CD8-positive, alpha-beta memory T cell (primary cell): ENCODE measurements at regions not wholly inside any gene's neighbourhood (a gene's known extent, or its start where the extent isn't known, plus 50 kb on each side); places are given as distances from the start of the nearest gene placed in this dataset.

Source experiments
- CTCF ChIA-PET: fragments of 350-600 bp; sonication (Branson Sonifier 250); formaldehyde crosslinking; loops from one replicate; lab custom pipeline; 2021; ENCODE audit warnings: antibody characterized with exemption; lab: Charles Lee
- POLR2A ChIA-PET: fragments of 350-600 bp; sonication (Branson Sonifier 250); formaldehyde crosslinking; loops from one replicate; lab custom pipeline; 2021; ENCODE audit warnings: antibody characterized with exemption; lab: Charles Lee
- DNase-seq, 5 donors: peaks; one replicate each; pipeline versions ENCODE4 v3.0.0 to v3.0.0-alpha.2; 2020 to 2022; ENCODE audit warnings: mixed read lengths in 1 of 5
- H3K27ac ChIP-seq: one replicate; pipeline ENCODE4 v1.7.0; 2013; ENCODE audit warnings: low read depth, mild to moderate bottlenecking, low read length, moderate library complexity
- H3K27me3 ChIP-seq: 2 replicates; pipeline ENCODE4 v1.7.0; 2013; ENCODE audit warnings: low read length, mild to moderate bottlenecking; ENCODE audit not compliant: insufficient read depth, poor library complexity, severe bottlenecking
- H3K36me3 ChIP-seq: 2 replicates; pipeline ENCODE4 v1.7.0; 2013; ENCODE audit warnings: mild to moderate bottlenecking, low read length, moderate library complexity; ENCODE audit not compliant: insufficient read depth
- H3K4me1 ChIP-seq: 2 replicates; pipeline ENCODE4 v1.7.0; 2013; ENCODE audit warnings: mild to moderate bottlenecking, low read length, moderate library complexity; ENCODE audit not compliant: insufficient read depth
- H3K4me3 ChIP-seq: 2 replicates; pipeline ENCODE4 v1.7.0; 2013; ENCODE audit warnings: mild to moderate bottlenecking, low read length
- H3K9me3 ChIP-seq: 2 replicates; pipeline ENCODE4 v1.7.0; 2013; ENCODE audit warnings: mild to moderate bottlenecking, low read length
- H3K27ac Mint-ChIP-seq, 8 donors: one replicate each; pipeline ENCODE4 v1.8.0; 2020 to 2021; ENCODE audit warnings: mixed read lengths in 8 of 8, mild to moderate bottlenecking in 6 of 8, inconsistent platforms in 3 of 8, moderate library complexity in 3 of 8
- H3K27me3 Mint-ChIP-seq, 2 donors: one replicate each; pipeline ENCODE4 v1.8.0; 2020 to 2021; ENCODE audit warnings: mixed read lengths in 2 of 2, mild to moderate bottlenecking in 1 of 2, moderate library complexity in 1 of 2
- H3K36me3 Mint-ChIP-seq, 3 donors: one replicate each; pipeline ENCODE4 v1.8.0; 2020 to 2021; ENCODE audit warnings: mixed read lengths in 3 of 3, inconsistent platforms in 1 of 3, mild to moderate bottlenecking in 1 of 3
- H3K4me1 Mint-ChIP-seq, 3 donors: one replicate each; pipeline ENCODE4 v1.8.0; 2020 to 2021; ENCODE audit warnings: mixed read lengths in 3 of 3, inconsistent platforms in 1 of 3, mild to moderate bottlenecking in 1 of 3
- H3K4me3 Mint-ChIP-seq, 7 donors: one replicate each; pipeline ENCODE4 v1.8.0; 2020 to 2021; ENCODE audit warnings: mixed read lengths in 7 of 7, mild to moderate bottlenecking in 6 of 7, moderate library complexity in 4 of 7, inconsistent platforms in 2 of 7
- H3K9me3 Mint-ChIP-seq, 5 donors: one replicate each; pipeline ENCODE4 v1.8.0; 2020 to 2022; ENCODE audit warnings: mixed read lengths in 5 of 5, mild to moderate bottlenecking in 3 of 5, moderate library complexity in 2 of 5, inconsistent platforms in 1 of 5

DNA sequence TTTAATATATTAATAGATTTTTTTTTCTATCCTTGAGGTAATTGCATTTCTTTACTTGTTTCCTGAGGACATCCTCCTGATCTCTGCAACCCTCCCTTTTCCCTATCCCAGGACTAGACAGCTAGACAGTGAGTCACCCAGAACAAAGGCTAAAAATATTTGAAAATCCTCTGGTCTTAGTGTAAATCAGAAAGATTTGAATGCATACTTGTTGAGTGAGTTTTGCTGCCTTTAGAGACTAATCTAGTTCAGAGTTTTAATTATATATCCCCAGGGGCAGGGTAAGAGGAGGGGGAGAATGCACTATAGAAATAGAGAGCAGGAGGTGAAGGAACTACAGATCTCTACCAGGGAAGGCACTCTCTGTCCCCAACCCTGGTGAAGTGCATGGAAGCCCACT, 202.3 kb upstream of the TCF4 start:
- H3K4me3 ChIP-seq, result no peak overlapping the region
- ChIA-PET POLR2A (no interaction called here), CTCF (no interaction called here)
- Mint-ChIP-seq H3K4me1 (no peaks in the 10 kb centered on the region), H3K27ac (no peak overlapping the region), H3K9me3 (peaks cover 2 to 9% (median 7%) of the 10 kb centered on the region in 5 donors), H3K27me3 (no peaks in the 10 kb centered on the region), H3K4me3 (no peak overlapping the region), H3K36me3 (no peaks in the 10 kb centered on the region)
- DNase-seq, result no peak
- no peaks in the 10 kb centered on the region for H3K27me3 ChIP-seq
- H3K4me1 ChIP-seq, result no peaks in the 10 kb centered on the region
- H3K9me3 ChIP-seq, result no peaks in the 10 kb centered on the region
- H3K36me3 ChIP-seq, result no peaks in the 10 kb centered on the region
- H3K27ac ChIP-seq, result no peak overlapping the region

- CTCF ChIA-PET, result no interaction called here
- no peaks in the 10 kb centered on the region for H3K36me3 ChIP-seq
These were observed 199.6 kb upstream of the TCF4 start for GRCh38 chr18:55787536-55788073.

DNA sequence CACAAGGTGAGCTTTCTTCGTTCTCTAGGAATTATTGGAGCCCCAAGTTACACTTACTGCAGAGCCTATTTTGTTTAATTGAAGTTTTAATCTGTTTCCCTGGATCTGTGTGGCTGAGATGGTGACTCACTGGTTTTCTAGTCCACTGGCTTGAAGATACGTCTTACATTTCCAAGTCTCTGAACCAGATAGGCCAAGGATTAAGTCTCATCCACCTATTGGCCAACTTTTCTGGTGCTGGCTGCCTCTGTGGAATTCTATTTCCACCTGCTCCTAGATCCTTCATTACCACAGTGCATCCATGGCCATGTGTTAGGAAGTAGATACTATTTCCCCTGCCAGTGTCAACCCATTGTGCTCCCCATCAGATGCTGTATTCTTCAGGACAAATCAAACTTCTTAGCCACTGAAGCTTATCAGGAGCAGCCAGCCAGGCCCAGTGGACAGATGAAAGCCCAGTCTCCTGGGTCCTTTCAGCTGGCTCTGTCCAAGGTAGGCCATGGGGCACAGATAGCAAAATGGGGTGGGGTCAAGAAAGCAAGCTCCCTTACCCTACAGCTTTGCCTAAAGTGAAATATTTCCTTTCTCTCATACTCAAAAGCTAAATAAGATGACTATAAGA, 198.8 kb upstream of the TCF4 start:
- ChIA-PET POLR2A (no interaction called here), CTCF (no interaction called here)
- Mint-ChIP-seq H3K36me3 (peaks cover 0 to 2% (median 0%) of the 10 kb centered on the region in 3 donors), H3K4me3 (no peak overlapping the region), H3K27ac (no peak overlapping the region), H3K4me1 (no peaks in the 10 kb centered on the region), H3K27me3 (peaks cover 0 to under 1% of the 10 kb centered on the region in 2 donors), H3K9me3 (peaks cover 1 to 9% (median 3%) of the 10 kb centered on the region in 5 donors)
- DNase-seq, result no peak
- Histone ChIP-seq H3K9me3 (no peaks in the 10 kb centered on the region), H3K27ac (no peak overlapping the region), H3K4me1 (no peaks in the 10 kb centered on the region), H3K4me3 (no peak overlapping the region), H3K27me3 (no peaks in the 10 kb centered on the region), H3K36me3 (no peaks in the 10 kb centered on the region)

More at GRCh38 chr18:55787536-55788073, 199.6 kb upstream of the TCF4 start:
- Histone ChIP-seq H3K9me3 (no peaks in the 10 kb centered on the region), H3K4me3 (no peak overlapping the region), H3K27me3 (no peaks in the 10 kb centered on the region), H3K4me1 (no peaks in the 10 kb centered on the region), H3K27ac (no peak overlapping the region)
- H3K9me3 Mint-ChIP-seq, result peaks cover 2 to 9% (median 7%) of the 10 kb centered on the region in 5 donors
- DNase-seq, result no peak
- POLR2A ChIA-PET, result no interaction called here
- peaks cover 0 to 2% (median 0%) of the 10 kb centered on the region in 3 donors for H3K36me3 Mint-ChIP-seq
- H3K27me3 Mint-ChIP-seq, result no peaks in the 10 kb centered on the region
- no peak overlapping the region for H3K4me3 Mint-ChIP-seq
- H3K4me1 Mint-ChIP-seq, result no peaks in the 10 kb centered on the region
- H3K27ac Mint-ChIP-seq, result no peak overlapping the region

DNA sequence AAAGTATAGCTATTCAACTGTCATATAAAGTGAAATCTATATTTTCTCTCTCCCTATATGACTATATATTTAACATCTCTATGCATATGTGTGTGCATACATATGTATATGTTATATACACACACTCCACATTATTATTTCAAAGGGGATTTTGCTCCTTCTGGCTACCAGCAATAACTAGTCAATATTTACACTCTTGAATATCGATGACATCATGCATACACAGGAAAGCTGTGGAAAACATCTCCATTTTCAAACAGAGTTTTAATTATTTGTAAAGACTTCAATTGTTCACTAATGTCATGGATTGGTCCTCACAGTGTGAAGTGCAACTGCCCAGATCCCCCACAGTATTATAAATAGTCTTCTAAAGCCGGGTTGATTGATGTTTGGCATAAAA, 195.9 kb upstream of the TCF4 start:
- no peak for DNase-seq
- H3K4me3 Mint-ChIP-seq, result no peak overlapping the region
- no peak overlapping the region for H3K27ac Mint-ChIP-seq
- peaks cover 0 to 4% (median 3%) of the 10 kb centered on the region in 3 donors for H3K4me1 Mint-ChIP-seq
- ChIA-PET POLR2A (no interaction called here), CTCF (no interaction called here)
- H3K27me3 Mint-ChIP-seq, result peaks cover 16 to 21% of the 10 kb centered on the region in 2 donors
- H3K27me3 ChIP-seq, result peaks cover 4% of the 10 kb centered on the region
- H3K4me3 ChIP-seq, result no peak overlapping the region
- no peaks in the 10 kb centered on the region for H3K36me3 ChIP-seq
- no peaks in the 10 kb centered on the region for H3K9me3 ChIP-seq
- peaks cover 0 to 19% (median 8%) of the 10 kb centered on the region in 5 donors for H3K9me3 Mint-ChIP-seq
- H3K27ac ChIP-seq, result no peak overlapping the region
- no peaks in the 10 kb centered on the region for H3K4me1 ChIP-seq
- H3K36me3 Mint-ChIP-seq, result peaks cover 0 to 2% (median 0%) of the 10 kb centered on the region in 3 donors

GRCh38 chr18:55781481-55781957, 193.5 kb upstream of the TCF4 start:
- Mint-ChIP-seq H3K9me3 (peaks cover 5 to 28% (median 8%) of the 10 kb centered on the region in 5 donors), H3K4me3 (no peak overlapping the region), H3K27me3 (peaks cover 18 to 37% of the 10 kb centered on the region in 2 donors), H3K36me3 (peaks cover 0 to 2% (median 0%) of the 10 kb centered on the region in 3 donors), H3K4me1 (peaks cover 0 to 7% (median 6%) of the 10 kb centered on the region in 3 donors), H3K27ac (no peak overlapping the region)
- Histone ChIP-seq H3K36me3 (no peaks in the 10 kb centered on the region), H3K4me3 (no peak overlapping the region), H3K4me1 (no peaks in the 10 kb centered on the region), H3K9me3 (no peaks in the 10 kb centered on the region), H3K27ac (no peak overlapping the region), H3K27me3 (peaks cover 5% of the 10 kb centered on the region)
- POLR2A ChIA-PET, result no interaction called here
- DNase-seq, result no peak
- CTCF ChIA-PET, result no interaction called here

DNA sequence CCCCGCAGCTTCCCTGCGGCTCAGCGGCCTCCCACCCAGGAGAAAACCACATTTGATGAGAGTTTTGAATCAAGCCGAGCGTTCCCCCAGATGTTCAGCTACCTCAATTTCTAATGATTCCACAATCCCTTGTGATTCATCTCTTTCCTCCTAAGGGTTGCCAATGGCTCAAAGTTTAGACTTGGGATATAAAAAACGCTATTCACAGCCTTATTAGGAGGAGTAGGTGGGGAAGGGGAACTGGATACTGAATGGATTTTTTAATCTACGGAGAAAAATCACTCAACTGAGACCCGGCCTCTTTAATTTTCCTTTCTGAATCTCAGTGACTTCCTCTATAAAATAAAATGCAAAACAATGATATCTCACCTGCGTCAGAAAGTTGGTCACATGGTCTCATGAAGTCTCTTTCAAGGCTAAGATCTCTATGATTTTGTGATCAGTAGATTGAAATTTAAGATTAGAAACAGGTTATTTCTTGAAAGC, 192.6 kb upstream of the TCF4 start:
- no peaks in the 10 kb centered on the region for H3K9me3 ChIP-seq
- Mint-ChIP-seq H3K27me3 (peaks cover 18 to 37% of the 10 kb centered on the region in 2 donors), H3K4me1 (peaks cover 0 to 7% (median 6%) of the 10 kb centered on the region in 3 donors), H3K4me3 (no peak overlapping the region), H3K36me3 (peaks cover 0 to 2% (median 0%) of the 10 kb centered on the region in 3 donors), H3K9me3 (peaks cover 5 to 28% (median 8%) of the 10 kb centered on the region in 5 donors), H3K27ac (no peak overlapping the region)
- POLR2A ChIA-PET, result no interaction called here
- no peak overlapping the region for H3K27ac ChIP-seq
- H3K36me3 ChIP-seq, result no peaks in the 10 kb centered on the region
- CTCF ChIA-PET, result no interaction called here
- H3K4me1 ChIP-seq, result no peaks in the 10 kb centered on the region
- no peak overlapping the region for H3K4me3 ChIP-seq
- DNase-seq, result no peak
- peaks cover 5% of the 10 kb centered on the region for H3K27me3 ChIP-seq

GRCh38 chr18:55779691-55780585, 191.9 kb upstream of the TCF4 start:
- Histone ChIP-seq H3K27me3 (peaks cover 5% of the 10 kb centered on the region), H3K9me3 (no peaks in the 10 kb centered on the region), H3K4me1 (no peaks in the 10 kb centered on the region), H3K36me3 (no peaks in the 10 kb centered on the region), H3K4me3 (no peak overlapping the region), H3K27ac (no peak overlapping the region)
- Mint-ChIP-seq H3K9me3 (peaks cover 5 to 28% (median 8%) of the 10 kb centered on the region in 5 donors), H3K27ac (no peak overlapping the region), H3K4me3 (peak overlapping the region in 1 of 7 donors; percentile 15), H3K36me3 (peaks cover 0 to 2% (median 0%) of the 10 kb centered on the region in 3 donors), H3K27me3 (peaks cover 18 to 37% of the 10 kb centered on the region in 2 donors), H3K4me1 (peaks cover 0 to 7% (median 6%) of the 10 kb centered on the region in 3 donors)
- ChIA-PET CTCF (no interaction called here), POLR2A (no interaction called here)
- DNase-seq, result no peak
